ENCODE measurements at regions not wholly inside any gene's neighbourhood (a gene's known extent, or its start where the extent isn't known, plus 50 kb on each side); places are given as distances from the start of the nearest gene placed in this dataset.

GRCh38 chrX:45351478-45351877 lies 150.8 kb upstream of the DIPK2B start:
- DNase-seq: no peak

DNA sequence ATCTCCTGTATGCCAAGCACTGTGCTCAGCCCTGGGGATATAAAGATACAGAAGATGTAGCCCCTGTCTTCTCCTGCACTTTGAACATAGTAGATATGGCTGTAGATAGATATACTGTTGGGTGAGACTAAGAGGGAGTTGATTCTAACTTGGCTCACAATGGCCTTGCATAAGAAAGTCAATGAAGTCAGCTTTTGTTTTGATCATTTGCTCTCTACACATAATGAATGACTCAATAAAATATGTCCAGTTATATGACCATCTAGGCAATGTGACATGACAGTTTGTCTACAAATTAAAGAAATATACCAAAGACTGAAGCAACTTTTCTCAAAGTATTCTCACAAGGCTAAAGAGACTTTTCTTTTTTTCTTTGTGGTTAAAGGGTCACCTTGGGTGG lies 147.6 kb upstream of the DIPK2B start:
- no peak for DNase-seq

DNA sequence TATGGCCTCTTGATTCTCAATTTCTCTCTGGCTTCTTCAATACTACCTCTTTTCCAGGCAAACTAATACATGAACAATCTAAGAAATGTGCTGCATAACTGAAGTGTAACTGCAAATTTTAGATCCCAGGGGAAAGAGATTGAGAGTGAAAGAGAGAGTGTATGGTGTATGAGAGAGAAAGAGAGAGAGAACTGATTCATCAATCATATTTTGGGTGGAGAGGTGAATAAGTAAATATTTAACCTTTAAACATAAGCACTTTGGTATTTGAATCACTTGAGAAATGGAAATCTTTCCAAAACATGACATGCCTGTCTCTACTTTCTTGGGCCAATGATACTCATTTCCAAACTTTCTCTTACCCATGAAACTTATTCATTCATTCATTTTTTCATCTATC lies 147.2 kb upstream of the DIPK2B start:
- DNase-seq: no peak

GRCh38 chrX:45344594-45344993 lies 143.9 kb upstream of the DIPK2B start:
- no peak for DNase-seq

- DNase-seq: no peak
Measured at GRCh38 chrX:45329217-45329616, 128.5 kb upstream of the DIPK2B start.

DNA sequence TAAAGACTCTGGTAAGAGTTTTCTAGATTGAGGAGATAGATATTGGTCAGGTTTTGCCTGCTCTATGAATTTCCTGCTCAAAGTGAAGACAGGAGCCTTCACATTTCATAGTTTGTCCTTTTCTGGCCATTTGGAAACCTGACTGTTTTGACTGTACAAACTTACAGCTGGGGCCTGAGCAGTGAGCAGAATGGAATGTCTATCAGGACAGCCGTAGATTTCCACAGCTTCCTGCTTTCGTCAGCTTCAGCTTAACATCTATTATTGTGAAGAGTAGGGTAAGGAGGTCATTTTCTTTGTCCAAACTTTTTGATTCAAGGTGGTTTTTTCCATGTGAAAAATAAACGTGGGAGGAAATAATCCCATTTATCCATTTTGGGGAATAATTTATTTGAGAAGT lies 124.3 kb upstream of the DIPK2B start:
- DNase-seq: no peak

DNA sequence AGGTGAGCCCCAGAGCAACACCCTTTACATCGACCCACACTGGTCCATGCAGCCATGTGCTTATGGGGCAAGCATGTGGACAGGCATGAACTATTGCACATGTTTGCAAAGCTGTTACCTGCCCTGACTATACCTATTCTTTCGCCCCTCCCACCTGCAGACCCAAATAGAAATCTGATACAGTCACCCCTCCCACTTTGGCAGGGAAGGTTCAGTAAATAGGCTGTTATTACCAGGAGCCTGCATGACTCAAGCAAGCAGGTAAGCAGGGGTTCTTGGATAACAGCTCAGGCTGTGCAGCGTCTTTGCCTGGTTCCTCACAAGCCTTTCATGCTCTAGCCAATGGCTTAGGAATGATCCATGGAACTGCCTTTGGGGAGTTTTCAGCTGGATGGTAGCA lies 122.7 kb upstream of the DIPK2B start:
- DNase-seq: no peak

DNA sequence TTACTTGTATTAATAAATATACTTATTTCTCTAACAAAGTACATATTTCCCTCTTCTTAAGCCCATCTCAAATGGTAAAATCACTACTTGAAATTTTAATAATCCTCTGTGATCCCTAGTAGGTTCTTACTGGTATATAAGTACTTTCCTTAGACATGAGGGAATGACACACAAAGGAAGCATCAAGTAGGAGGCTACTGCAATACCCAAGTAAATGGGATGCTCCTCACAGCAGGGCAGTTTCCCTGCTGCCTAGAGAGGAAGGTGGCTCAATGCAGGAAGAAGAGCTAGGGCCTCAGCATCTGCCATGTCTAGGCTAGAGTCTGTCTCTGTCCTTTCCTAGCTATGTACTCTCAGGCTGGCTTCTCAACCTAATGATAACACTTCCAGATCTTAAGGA lies 122.1 kb upstream of the DIPK2B start:
- no peak for DNase-seq

- no peak for DNase-seq
Measured at GRCh38 chrX:45322382-45322781, 121.7 kb upstream of the DIPK2B start.

DNA sequence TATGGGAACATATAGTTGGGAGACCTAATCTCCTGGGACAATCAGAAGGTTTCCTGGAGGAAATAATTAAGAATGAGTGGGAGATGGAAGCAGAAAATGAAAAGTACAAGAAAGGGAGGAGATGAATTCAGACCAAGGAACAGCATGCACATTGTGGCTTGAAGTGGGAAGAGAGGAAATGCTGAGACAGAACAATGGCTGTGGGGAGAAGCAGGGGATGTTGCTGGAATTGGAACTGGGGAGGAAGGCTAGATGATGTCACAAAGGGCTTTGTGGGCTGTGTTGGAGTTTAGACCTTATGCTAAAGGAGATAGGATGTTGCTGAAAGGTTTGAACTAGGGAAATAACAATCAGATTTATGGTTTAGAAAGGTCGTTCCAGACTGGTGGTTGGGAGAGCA lies 119.5 kb upstream of the DIPK2B start:
- no peak for DNase-seq

GRCh38 chrX:45309801-45310200 lies 109.1 kb upstream of the DIPK2B start:
- no peak for DNase-seq

GRCh38 chrX:45309096-45309495 lies 108.4 kb upstream of the DIPK2B start:
- DNase-seq: no peak

GRCh38 chrX:45306794-45307193 lies 106.1 kb upstream of the DIPK2B start:
- DNase-seq: no peak

- DNase-seq: no peak
Measured at GRCh38 chrX:45300638-45301037, 100.0 kb upstream of the DIPK2B start.

GRCh38 chrX:45295259-45295986 lies 94.7 kb upstream of the DIPK2B start:
- no peak for DNase-seq

GRCh38 chrX:45274576-45274975 lies 73.9 kb upstream of the DIPK2B start:
- DNase-seq: no peak

DNA sequence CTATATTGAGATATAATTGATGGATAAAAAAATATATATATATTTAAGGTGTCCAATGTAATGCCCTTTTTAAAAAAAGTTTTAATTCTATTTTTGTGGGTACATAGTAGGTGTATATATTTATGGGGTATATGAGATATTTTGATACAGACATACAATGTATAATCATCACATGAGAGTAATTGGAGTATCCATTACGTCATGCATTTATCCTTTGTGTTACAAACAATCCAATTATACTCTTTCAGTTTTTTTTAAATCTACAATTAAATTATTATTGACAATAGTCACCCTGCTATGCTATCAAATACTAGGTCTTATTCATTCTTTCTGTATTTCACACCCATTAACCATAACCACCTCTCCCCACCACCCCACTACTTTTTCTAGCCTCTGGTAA lies 66.3 kb upstream of the DIPK2B start:
- no peak for DNase-seq

- no peak for DNase-seq
Measured at GRCh38 chrX:45266456-45266855, 65.8 kb upstream of the DIPK2B start.

GRCh38 chrX:45264865-45265264 lies 64.2 kb upstream of the DIPK2B start:
- DNase-seq: no peak

GRCh38 chrX:45261471-45261870 lies 60.8 kb upstream of the DIPK2B start:
- DNase-seq: no peak

DNA sequence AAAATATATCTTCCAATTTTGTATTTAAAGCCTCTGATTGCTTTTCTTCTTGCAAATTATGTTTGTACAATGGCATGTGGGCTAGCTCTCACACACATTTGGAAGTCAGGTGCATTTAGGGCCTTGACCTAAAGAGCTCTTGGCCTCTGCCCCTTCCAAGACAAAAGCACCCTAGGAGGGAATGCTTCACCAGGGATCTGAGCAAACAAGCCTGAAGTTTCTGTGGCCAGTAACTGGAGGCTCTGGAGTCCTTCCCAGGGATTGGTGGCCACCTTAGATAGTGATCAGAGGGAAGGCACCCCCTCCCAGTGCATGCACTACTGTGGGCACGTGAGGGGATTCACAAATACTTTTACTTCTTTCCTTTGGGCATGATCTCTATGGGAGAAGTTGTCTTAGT lies 60.3 kb upstream of the DIPK2B start:
- no peak for DNase-seq

- no peak for DNase-seq
Measured at GRCh38 chrX:45258731-45259402, 58.2 kb upstream of the DIPK2B start.

Data from CD4-positive, alpha-beta T cell treated with Interleukin-17A for 4 hours (primary cell).